ENCODE measurements at regions not wholly inside any gene's neighbourhood (a gene's known extent, or its start where the extent isn't known, plus 50 kb on each side); places are given as distances from the start of the nearest gene placed in this dataset.

DNA sequence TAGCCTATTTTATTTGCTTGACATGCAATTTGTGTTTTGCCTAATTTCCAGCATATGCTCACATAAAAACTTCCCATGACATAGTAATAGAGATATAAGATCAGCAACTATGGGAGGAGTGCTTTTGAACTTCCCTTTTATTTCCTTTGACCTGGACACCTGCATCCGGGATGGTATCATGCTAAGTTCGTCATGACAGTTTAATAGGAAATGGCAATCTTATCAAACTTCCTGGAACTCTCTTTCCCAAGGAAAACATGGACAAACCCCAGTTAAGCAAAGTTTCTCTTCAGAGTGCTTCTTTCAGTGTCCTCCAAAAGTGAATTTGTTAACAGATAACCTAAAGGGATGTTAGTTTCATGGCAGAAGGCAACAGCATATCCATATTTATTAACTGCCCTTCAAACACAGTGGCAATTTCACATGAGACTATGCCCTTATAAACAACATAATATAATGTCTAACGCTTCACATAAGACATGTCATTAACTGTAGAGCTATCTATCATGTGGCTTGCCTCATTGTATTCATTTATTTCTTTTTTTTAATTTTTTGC lies 474.7 kb upstream of the SEMA3A start:
- TF ChIP-seq SIN3A (IDR thresholded peaks at IDR 0.05; ENCODE audit: borderline replicate concordance, insufficient read depth, low read depth, low read length) (no peak), CTCF (IDR thresholded peaks at IDR 0.05) (no peak), TCF7L2 (IDR thresholded peaks at IDR 0.05; ENCODE audit: low read depth, low read length) (no peak)
